ENCODE measurements at regions not wholly inside any gene's neighbourhood (a gene's known extent, or its start where the extent isn't known, plus 50 kb on each side); places are given as distances from the start of the nearest gene placed in this dataset.
A peak's percentile ranks its signal among the peaks of the same experiment; 100 is the strongest.

GRCh38 chr17:73758245-73758644 is 114.0 kb upstream of the SDK2 start:
- no peak for DNase-seq

- no peak for DNase-seq
Observed at GRCh38 chr17:73759324-73759723, 115.1 kb upstream of the SDK2 start.

GRCh38 chr17:73759734-73760438 is 115.6 kb upstream of the SDK2 start:
- DNase-seq = no peak

DNA sequence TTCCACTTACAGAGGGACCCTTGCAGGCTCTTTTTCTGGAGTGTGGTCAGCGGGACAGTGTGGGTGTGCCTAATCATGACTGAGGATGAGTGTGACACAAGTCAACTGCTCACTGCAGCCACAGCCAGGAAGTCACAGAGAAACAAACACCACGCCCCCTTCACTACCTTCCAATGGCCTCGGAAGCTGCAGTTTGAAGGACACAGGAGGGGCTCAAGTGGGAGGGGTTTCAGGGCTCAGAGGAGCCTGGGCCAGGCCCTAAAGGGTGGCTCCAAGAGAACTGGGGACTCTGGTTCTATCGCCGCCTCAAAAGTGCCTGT is 116.2 kb upstream of the SDK2 start:
- no peak for DNase-seq

GRCh38 chr17:73765824-73766563 is 121.7 kb upstream of the SDK2 start:
- no peak for DNase-seq

DNA sequence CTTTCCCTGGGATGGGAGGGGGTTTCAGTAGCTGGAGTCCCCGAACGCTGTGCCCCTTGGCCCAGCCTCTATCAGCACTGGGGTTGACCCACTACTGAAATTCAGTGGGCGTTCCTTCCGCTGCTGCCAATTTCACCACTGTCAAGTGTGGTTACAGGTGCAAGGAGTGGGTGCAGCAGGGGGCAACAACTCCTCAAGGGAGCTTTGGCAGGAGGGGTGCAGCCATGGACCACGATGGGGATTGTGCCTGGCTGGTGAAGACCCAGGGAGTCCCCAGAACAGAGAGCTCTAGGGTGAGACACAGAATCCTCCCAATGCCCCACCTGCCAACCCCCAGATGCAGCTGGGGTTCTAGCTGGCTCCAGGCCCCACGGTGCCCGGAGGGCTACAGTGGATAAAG is 123.5 kb upstream of the SDK2 start:
- no peak for DNase-seq

GRCh38 chr17:73768691-73769090 is 124.4 kb upstream of the SDK2 start:
- no peak for DNase-seq

- no peak for DNase-seq
Observed at GRCh38 chr17:73769479-73769878, 125.2 kb upstream of the SDK2 start.

GRCh38 chr17:73770115-73770848 is 126.0 kb upstream of the SDK2 start:
- no peak for DNase-seq

- no peak for DNase-seq
Observed at GRCh38 chr17:73770849-73771229, 126.6 kb upstream of the SDK2 start.

GRCh38 chr17:73772107-73772705 is 128.0 kb upstream of the SDK2 start:
- DNase-seq = no peak

GRCh38 chr17:73773702-73774101 is 129.5 kb upstream of the SDK2 start:
- DNase-seq = peak; percentile 64

DNA sequence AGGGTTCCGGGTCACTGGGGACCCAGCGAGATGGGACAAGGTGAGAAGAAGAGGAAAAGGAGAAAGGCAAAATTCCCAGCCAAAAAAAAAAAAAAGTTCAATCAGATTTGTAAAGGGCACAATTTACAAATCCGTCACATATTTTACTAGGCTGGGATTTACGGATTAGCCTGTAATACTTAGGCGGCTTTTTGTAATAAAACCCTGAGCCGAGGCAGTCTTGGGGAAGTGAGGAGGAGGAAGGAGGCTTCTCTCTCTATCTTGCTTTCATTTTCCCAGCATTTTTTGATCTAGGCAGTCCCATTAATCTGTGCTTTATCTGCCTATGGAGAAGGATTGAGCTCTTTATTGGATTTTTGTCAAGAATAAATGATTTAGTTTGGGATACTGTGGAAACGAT is 130.6 kb upstream of the SDK2 start:
- DNase-seq = no peak

DNA sequence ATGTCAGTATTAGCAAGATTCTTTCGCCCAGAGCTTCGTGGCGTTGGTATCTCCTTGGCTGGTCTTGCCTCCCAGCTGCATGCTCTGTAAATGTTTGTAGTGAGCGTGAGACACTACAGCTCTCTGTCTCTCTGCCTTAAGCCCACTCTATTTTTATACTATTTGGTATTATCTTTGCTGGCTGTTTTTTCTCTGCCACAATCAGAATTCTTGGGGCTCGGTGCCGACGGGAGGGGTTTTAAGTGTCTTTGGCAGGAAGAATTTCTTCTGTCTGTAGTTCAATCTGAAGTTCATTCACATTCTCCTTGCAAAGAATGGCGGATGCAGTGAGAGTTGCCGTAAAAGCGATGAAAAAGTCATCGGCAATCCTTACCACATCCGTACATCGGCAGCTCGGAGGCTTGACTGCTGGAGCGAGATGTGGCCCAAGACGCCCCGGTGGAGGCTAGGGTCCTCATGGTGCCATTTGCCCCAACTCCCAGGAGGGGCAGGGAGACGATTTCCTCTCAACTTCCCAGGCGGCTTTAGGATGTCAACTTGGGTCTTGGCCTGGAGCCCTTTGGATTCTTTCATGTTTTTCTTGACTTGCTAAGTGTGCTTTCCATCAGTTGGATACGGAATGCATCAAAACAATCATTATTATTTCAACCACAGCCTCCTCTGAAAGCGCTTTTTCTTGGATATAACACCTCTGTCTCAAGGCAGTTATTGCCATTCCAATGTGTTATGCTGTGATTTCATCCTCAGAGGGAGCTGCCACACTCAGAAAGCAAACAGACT is 132.3 kb upstream of the SDK2 start:
- DNase-seq = no peak

DNA sequence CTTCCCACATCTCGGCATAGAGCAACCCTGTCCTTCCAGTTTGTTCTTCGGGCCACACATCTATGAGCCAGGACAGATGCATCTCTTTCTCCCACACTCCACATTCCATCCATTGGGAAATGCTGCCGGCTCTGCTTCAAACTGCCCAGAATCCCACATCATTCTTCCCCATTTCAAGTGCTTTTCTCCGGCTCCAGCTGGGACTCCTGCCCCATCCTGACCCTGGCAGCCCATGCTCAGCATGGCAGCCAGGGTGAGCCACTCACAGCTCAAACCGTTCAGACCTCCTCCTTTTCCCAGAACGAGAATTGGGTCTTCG is 132.8 kb upstream of the SDK2 start:
- DNase-seq = no peak

DNA sequence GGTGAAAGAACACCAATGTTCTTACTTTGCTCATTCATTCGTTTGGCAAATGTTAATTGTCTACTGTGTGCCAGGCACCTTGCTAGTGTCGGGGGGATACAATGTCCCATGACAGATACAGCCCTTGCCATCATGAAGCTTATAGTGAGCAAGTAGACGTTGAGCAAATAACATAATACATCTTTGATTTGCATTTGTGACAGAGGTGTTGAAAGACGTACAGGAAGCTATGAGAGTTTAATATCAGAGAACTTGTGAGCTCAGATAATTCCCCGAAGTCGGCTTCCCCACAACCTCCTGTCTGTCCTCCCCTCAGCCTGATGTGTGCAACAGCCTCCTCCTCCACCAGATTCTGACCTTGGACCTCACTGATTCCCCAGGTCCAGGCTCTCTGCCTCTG is 138.0 kb upstream of the SDK2 start:
- no peak for DNase-seq

- no peak for DNase-seq
Observed at GRCh38 chr17:73782641-73783381, 138.6 kb upstream of the SDK2 start.

- DNase-seq = no peak
Observed at GRCh38 chr17:73783382-73783766, 139.1 kb upstream of the SDK2 start.

DNA sequence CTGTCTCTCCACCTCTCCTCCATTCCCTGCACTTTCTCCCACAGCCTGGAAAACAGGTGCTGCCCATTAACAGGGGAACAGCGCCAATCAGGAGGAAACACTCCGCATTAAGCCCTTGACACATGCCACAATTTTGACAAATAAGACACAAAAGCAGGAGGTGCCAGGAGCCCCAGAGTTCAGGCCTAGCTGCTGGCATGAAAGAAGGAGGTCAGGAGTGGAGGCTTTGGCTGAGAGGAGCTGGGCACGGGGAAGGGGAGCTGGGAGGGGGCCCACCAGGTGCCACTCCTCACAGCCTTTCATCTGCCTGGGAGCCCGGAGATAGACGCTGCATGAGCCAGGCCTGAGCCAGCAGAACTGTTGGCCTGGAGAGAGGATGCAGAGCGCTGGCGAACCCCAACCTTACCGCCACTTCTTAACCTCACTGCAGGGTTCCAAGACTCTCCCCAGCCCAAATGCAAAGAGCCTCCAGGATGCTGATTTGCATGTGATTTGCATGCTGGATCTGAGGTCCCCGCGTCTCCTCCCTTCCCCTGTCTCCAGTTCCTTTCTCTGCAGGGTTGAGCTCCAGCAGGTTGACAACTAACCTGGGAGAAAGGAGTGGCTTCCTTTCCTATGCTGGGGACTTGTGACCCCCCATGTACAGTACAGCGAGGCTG is 139.8 kb upstream of the SDK2 start:
- no peak for DNase-seq

DNA sequence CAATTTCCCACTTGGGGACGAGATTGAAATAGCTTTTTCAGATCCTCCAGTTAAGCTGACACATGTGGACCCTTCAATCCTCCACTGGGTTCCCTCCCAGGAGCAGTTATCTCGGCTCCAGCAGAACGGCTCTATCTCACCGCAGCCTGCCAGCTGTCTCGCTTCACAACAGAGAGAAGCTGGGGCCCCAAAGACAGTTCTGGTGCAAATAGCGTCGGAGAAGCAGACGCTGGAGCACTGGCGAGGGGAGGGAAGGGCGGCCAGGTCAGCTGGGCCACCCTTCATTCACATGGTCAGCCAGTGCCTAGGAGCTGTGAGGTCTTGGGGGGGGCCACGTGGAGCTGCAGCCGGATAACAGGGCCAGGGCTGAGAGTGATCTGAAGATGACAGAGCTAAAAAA is 141.3 kb upstream of the SDK2 start:
- no peak for DNase-seq

GRCh38 chr17:73785958-73786743 is 141.9 kb upstream of the SDK2 start:
- DNase-seq = no peak
